GM12878 (cell line): ENCODE measurements at regions not wholly inside any gene's neighbourhood (a gene's known extent, or its start where the extent isn't known, plus 50 kb on each side); places are given as distances from the start of the nearest gene placed in this dataset.

Experiments
- ATAC-seq: fragments of 200-7000 bp; cut with Tn5 transposase; 3 replicates; pipeline ENCODE4 v1.9.1; 2020; ENCODE audit warnings: mild to moderate bottlenecking, moderate library complexity
- BruUV-seq: library from RNA; stranded (reverse); fragments of 400-500 nt; replicated peaks from 2 replicates; lab custom pipeline; 2021; lab: Mats Ljungman, UMichigan
- CTCF ChIA-PET: fragments of 300-600 bp; sonication (Branson Sonifier 250); formaldehyde crosslinking; extraction: SDS; loops from one replicate; lab custom pipeline; 2021; ENCODE audit warnings: inconsistent platforms; lab: Yijun Ruan, JAX
- POLR2A ChIA-PET: fragments of 350-600 bp; formaldehyde crosslinking; extraction: SDS; loops from one replicate; lab custom pipeline; 2021; ENCODE audit warnings: inconsistent platforms; lab: Charles Lee
- RAD21 ChIA-PET: fragments of 300-600 bp; sonication (Branson Sonifier 250); formaldehyde crosslinking; loops from one replicate; lab custom pipeline; 2023; ENCODE audit warnings: antibody characterized with exemption; ENCODE audit not compliant: unreplicated experiment; lab: Charles Lee
- SMC1A ChIA-PET: fragments of 300-600 bp; sonication (Branson Sonifier 250); formaldehyde crosslinking; loops from one replicate; lab custom pipeline; 2023; ENCODE audit not compliant: unreplicated experiment, uncharacterized antibody; lab: Charles Lee
- DNase-seq: peaks from one replicate; pipeline ENCODE4 v3.0.0-alpha.2; 2011; ENCODE audit warnings: low read depth, low spot score
- FAIRE-seq: peaks from 3 replicates; lab custom pipeline; 2011; peaks lifted over from hg19 to GRCh38; lab: Jason Lieb, UNC
- H2AFZ ChIP-seq: 2 replicates; pipeline ENCODE4 v1.6.0; 2011; ENCODE audit warnings: low read depth, low read length, control low read depth; ENCODE audit not compliant: control insufficient read depth
- H3K27ac ChIP-seq: 2 replicates; pipeline ENCODE4 v1.5.1; 2011; ENCODE audit warnings: control low read depth; ENCODE audit not compliant: control insufficient read depth, insufficient read depth
- H3K27me3 ChIP-seq, 2 experiments: replicated peaks in 1 of 2; 2 replicates each; pipeline versions ENCODE4 v1.6.0 to v1.6.1; 2011; ENCODE audit warnings: low read length in 1 of 2; ENCODE audit not compliant: control insufficient read depth in 2 of 2, insufficient read depth in 2 of 2
- H3K36me3 ChIP-seq, 2 experiments: 2 replicates each; pipeline ENCODE4 v1.5.1; 2011; ENCODE audit warnings: low read length in 1 of 2; ENCODE audit not compliant: control insufficient read depth in 2 of 2, insufficient read depth in 2 of 2
- H3K4me1 ChIP-seq: 2 replicates; pipeline ENCODE4 v1.6.1; 2011; ENCODE audit warnings: mild to moderate bottlenecking, low read length, moderate library complexity, mixed read lengths; ENCODE audit not compliant: control insufficient read depth, insufficient read depth
- H3K4me2 ChIP-seq: 2 replicates; pipeline ENCODE4 v1.6.0; 2011; ENCODE audit warnings: control low read depth; ENCODE audit not compliant: control insufficient read depth, insufficient read depth
- H3K4me3 ChIP-seq: fragments of 200-600 bp; sonication (generic); 2 replicates; pipeline ENCODE4 v1.5.1; 2016
- H3K79me2 ChIP-seq: 2 replicates; pipeline ENCODE4 v1.6.0; 2011; ENCODE audit warnings: low read length; ENCODE audit not compliant: control insufficient read depth, insufficient read depth
- H3K9ac ChIP-seq: 2 replicates; pipeline ENCODE4 v1.8.0; 2011; ENCODE audit warnings: low read length, control low read depth, mixed read lengths; ENCODE audit not compliant: control insufficient read depth, insufficient read depth
- H3K9me3 ChIP-seq: replicated peaks from 3 replicates; pipeline ENCODE4 v1.5.1; 2011; ENCODE audit warnings: mild to moderate bottlenecking, low read length; ENCODE audit not compliant: control insufficient read depth, insufficient read depth
- H4K20me1 ChIP-seq: 2 replicates; pipeline ENCODE4 v1.6.0; 2011; ENCODE audit not compliant: control insufficient read depth, insufficient read depth
- DPF2 ChIP-seq: fragments of 450-650 bp; IDR thresholded peaks from 2 replicates; pipeline ENCODE4 v1.6.1; 2017; ENCODE audit warnings: mild to moderate bottlenecking
- EZH2 ChIP-seq: IDR thresholded peaks from 2 replicates; pipeline ENCODE4 v1.6.1; 2012; ENCODE audit warnings: low read depth, mild to moderate bottlenecking, control low read depth, inconsistent platforms, low read length, borderline replicate concordance; ENCODE audit not compliant: control insufficient read depth
- NFIC ChIP-seq: IDR thresholded peaks from 2 replicates; pipeline ENCODE4 v1.6.1; 2012; ENCODE audit warnings: low read depth, mild to moderate bottlenecking, inconsistent platforms, low read length, moderate library complexity
- NFYB ChIP-seq: IDR thresholded peaks from 2 replicates; pipeline ENCODE4 v1.6.1; 2011; ENCODE audit warnings: low read depth, mild to moderate bottlenecking, low read length, improper control_type of control experiment, moderate library complexity; ENCODE audit not compliant: insufficient read depth
- SREBF1 ChIP-seq: IDR thresholded peaks from 2 replicates; pipeline ENCODE4 v1.6.1; 2012; ENCODE audit warnings: mild to moderate bottlenecking, low read length
- SRF ChIP-seq, 2 experiments: IDR thresholded peaks; 2 replicates each; pipeline ENCODE4 v1.6.1; 2011; ENCODE audit warnings: low read depth in 2 of 2, low read length in 2 of 2, mild to moderate bottlenecking in 1 of 2, moderate library complexity in 1 of 2
- WGBS: methylation state at CpG from one replicate; pipeline ENCODE4 v1.1.6; 2016; ENCODE audit warnings: low lambda C conversion rate; ENCODE audit not compliant: insufficient replicate concordance, insufficient coverage; ENCODE audit errors: missing lambda C conversion rate; 5-methylcytosine and 5-hydroxymethylcytosine counted together
- in situ Hi-C: fragments of 300-500 bp; cut with MboI; formaldehyde crosslinking; loops from 9 replicates; pipeline ENCODE4 v1.14.3; 2018; ENCODE audit warnings: mixed read lengths
- intact Hi-C: fragments of 100-400 bp; cut with micrococcal nuclease; formaldehyde crosslinking; loops from one replicate; pipeline ENCODE4 v1.14.2; 2022; ENCODE audit not compliant: unreplicated experiment
- TF ChIP-seq, protein P1 (sequence below): IDR thresholded peaks from 2 replicates; pipeline ENCODE4 v1.6.1; 2011; ENCODE audit warnings: low read depth, mild to moderate bottlenecking, low read length, moderate library complexity, borderline replicate concordance; ENCODE audit errors: extremely low read depth

DNA sequence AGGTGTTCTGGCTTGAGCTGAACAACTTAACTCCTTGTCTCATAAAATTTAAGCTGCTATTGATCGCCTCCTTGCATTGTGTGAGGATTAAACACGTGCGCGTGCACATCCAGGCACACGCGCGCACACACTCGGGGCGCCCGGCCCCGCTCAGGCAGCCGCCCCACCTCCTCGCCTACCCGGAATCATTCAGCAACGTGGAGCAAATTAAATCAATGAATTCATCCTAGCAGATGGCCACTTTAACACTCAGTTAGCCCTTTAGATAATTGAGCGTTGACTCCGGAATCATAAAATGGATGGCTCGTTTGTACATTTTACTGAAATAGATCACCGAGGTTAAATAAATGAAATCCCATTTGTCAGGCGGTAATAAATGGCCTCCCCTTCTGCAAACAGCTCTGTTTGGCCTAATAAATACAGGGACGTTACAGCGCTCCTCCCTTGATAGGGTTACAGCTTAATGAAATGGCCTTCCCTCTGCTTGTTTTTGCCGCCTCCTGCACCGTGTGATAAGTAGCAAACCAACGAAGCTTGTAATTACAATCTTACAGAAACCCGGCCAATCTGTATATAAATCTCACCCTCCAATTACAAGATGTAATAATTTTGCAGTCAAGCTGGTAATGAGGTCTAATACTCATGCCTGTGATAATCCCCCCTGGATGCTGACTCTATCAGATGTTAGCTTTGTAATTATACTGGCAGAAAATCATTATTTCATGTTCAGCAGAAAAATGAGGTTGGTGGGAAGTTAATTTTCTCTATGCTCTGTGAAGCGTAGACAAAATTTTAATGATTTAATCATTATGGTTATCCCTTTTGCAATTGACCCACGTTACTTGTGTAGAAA is 229.7 kb upstream of the IRX4 start:
- no peak overlapping the region for H3K4me2 ChIP-seq
- no peaks in the 10 kb centered on the region for H3K36me3 ChIP-seq
- no TSS peak for BruUV-seq
- SMC1A ChIA-PET, result no interaction called here
- intact Hi-C loops, result no loop called here
- CTCF ChIA-PET, result no interaction called here
- in situ Hi-C loops, result no loop called here
- RAD21 ChIA-PET, result no interaction called here
- no peaks in the 10 kb centered on the region for H3K79me2 ChIP-seq
- TF ChIP-seq SRF (IDR thresholded peaks at IDR 0.05; ENCODE audit: low read depth in 2 of 2, low read length in 2 of 2) (no peak), DPF2 (no peak), EZH2 (no peak), NFIC (no peak), SREBF1 (no peak), NFYB (no peak)
- TF ChIP-seq, protein P1, sequence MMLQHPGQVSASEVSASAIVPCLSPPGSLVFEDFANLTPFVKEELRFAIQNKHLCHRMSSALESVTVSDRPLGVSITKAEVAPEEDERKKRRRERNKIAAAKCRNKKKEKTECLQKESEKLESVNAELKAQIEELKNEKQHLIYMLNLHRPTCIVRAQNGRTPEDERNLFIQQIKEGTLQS, result no peak
- TF ChIP-seq, all 136 proteins: peak for 0
- Histone ChIP-seq H3K9me3 (no peaks in the 10 kb centered on the region; the same call in 2 of the 3 replicates), H3K4me1 (no peaks in the 10 kb centered on the region), H3K27ac (no peak overlapping the region), H2AFZ (no peak overlapping the region), H3K4me3 (no peak overlapping the region), H3K27me3 (no peaks in the 10 kb centered on the region), H3K9ac (no peak overlapping the region), H4K20me1 (no peaks in the 10 kb centered on the region)
- DNase-seq (no peak), FAIRE-seq (no peak), ATAC-seq (no peak)
- WGBS, result 69% methylated on average over 28 of the region's 28 CpGs
- POLR2A ChIA-PET, result no interaction called here
